ENCODE measurements at regions not wholly inside any gene's neighbourhood (a gene's known extent, or its start where the extent isn't known, plus 50 kb on each side); places are given as distances from the start of the nearest gene placed in this dataset.

GRCh38 chr11:113567867-113568544 lies 92.8 kb upstream of the DRD2 start:
- TF ChIP-seq, protein P1, sequence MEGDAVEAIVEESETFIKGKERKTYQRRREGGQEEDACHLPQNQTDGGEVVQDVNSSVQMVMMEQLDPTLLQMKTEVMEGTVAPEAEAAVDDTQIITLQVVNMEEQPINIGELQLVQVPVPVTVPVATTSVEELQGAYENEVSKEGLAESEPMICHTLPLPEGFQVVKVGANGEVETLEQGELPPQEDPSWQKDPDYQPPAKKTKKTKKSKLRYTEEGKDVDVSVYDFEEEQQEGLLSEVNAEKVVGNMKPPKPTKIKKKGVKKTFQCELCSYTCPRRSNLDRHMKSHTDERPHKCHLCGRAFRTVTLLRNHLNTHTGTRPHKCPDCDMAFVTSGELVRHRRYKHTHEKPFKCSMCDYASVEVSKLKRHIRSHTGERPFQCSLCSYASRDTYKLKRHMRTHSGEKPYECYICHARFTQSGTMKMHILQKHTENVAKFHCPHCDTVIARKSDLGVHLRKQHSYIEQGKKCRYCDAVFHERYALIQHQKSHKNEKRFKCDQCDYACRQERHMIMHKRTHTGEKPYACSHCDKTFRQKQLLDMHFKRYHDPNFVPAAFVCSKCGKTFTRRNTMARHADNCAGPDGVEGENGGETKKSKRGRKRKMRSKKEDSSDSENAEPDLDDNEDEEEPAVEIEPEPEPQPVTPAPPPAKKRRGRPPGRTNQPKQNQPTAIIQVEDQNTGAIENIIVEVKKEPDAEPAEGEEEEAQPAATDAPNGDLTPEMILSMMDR (conservative IDR thresholded peaks at IDR 0.05; ENCODE audit: low read length), result no peak
- no peak for DNase-seq (ENCODE audit: low read depth)
- no peak overlapping the region for H3K4me3 ChIP-seq (ENCODE audit: low read length)

- no peak overlapping the region for H3K4me3 ChIP-seq (ENCODE audit: low read length)
- TF ChIP-seq, protein P1 (conservative IDR thresholded peaks at IDR 0.05; ENCODE audit: low read length), result no peak
- DNase-seq (ENCODE audit: low read depth), result no peak
Observed at GRCh38 chr11:113567097-113567496, 91.9 kb upstream of the DRD2 start.

GRCh38 chr11:113564527-113565130 lies 89.4 kb upstream of the DRD2 start:
- DNase-seq (ENCODE audit: low read depth), result no peak
- TF ChIP-seq, protein P1 (conservative IDR thresholded peaks at IDR 0.05; ENCODE audit: low read length), result no peak
- H3K4me3 ChIP-seq (ENCODE audit: low read length), result no peak overlapping the region

- TF ChIP-seq, protein P1 (conservative IDR thresholded peaks at IDR 0.05; ENCODE audit: low read length), result no peak
- H3K4me3 ChIP-seq (ENCODE audit: low read length), result no peak overlapping the region
- DNase-seq (ENCODE audit: low read depth), result no peak
Observed at GRCh38 chr11:113563766-113564526, 88.7 kb upstream of the DRD2 start.

GRCh38 chr11:113562981-113563461 lies 87.8 kb upstream of the DRD2 start:
- H3K4me3 ChIP-seq (ENCODE audit: low read length), result no peak overlapping the region
- peak; percentile 46 for DNase-seq (ENCODE audit: low read depth)
- TF ChIP-seq, protein P1 (conservative IDR thresholded peaks at IDR 0.05; ENCODE audit: low read length), result no peak

DNA sequence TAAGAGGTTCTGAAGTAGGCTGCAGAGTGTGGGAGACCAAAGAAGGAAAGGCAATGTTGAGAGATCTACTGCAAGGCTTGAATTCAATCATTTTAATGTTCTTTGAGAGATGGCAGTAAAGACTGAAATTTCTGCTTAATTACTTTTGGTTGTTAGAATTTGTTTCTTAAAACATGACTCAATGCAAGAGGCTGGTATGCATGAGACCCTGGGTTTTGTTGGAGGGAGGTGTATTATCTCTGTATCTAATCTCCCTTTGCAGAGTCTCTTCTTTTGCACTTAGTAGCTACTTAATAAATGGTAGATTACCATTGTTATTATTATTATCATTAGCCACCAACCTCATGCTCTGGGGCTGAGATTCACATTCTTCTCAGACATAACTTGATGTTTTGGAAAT lies 87.4 kb upstream of the DRD2 start:
- TF ChIP-seq, protein P1 (conservative IDR thresholded peaks at IDR 0.05; ENCODE audit: low read length), result no peak
- H3K4me3 ChIP-seq (ENCODE audit: low read length), result no peak overlapping the region
- DNase-seq (ENCODE audit: low read depth), result no peak

Measured in AG10803 (cell line).